GM23248 (cell line): ENCODE measurements at regions not wholly inside any gene's neighbourhood (a gene's known extent, or its start where the extent isn't known, plus 50 kb on each side); places are given as distances from the start of the nearest gene placed in this dataset.

ENCODE experiments used
- EZH2 ChIP-seq: fragments of 200-600 bp; sonication (generic); IDR thresholded peaks from 2 replicates; pipeline ENCODE4 v1.6.1; 2018; ENCODE audit warnings: antibody characterized with exemption, mild to moderate bottlenecking; ENCODE audit not compliant: insufficient read depth, poor library complexity, severe bottlenecking
- EZH2phosphoT487 ChIP-seq: fragments of 200-600 bp; sonication (generic); IDR thresholded peaks from 2 replicates; pipeline ENCODE4 v1.6.1; 2018; ENCODE audit warnings: antibody characterized with exemption, moderate library complexity, mild to moderate bottlenecking, low read depth; ENCODE audit not compliant: insufficient read depth

GRCh38 chr13:83265279-83265678, 617.0 kb downstream of the SLITRK1 start:
- no peak for TF ChIP-seq EZH2
- no peak for TF ChIP-seq EZH2phosphoT487
